ENCODE measurements at regions not wholly inside any gene's neighbourhood (a gene's known extent, or its start where the extent isn't known, plus 50 kb on each side); places are given as distances from the start of the nearest gene placed in this dataset.
"Not testable (repeated sequence)": the region's sequence is repeated elsewhere in the genome, so short reads cannot be mapped to it uniquely, and the experiment has no call there.

GRCh38 chr2:90289291-90289980, 1598.0 kb downstream of the RPIA start:
- not testable (repeated sequence) for H3K4me1 Mint-ChIP-seq (ENCODE audit: low read depth); DNase-seq; ATAC-seq; H3K27me3 Mint-ChIP-seq (ENCODE audit: low read depth); H3K4me3 Mint-ChIP-seq; H3K9me3 Mint-ChIP-seq; H3K36me3 Mint-ChIP-seq (ENCODE audit: insufficient read depth)

DNA sequence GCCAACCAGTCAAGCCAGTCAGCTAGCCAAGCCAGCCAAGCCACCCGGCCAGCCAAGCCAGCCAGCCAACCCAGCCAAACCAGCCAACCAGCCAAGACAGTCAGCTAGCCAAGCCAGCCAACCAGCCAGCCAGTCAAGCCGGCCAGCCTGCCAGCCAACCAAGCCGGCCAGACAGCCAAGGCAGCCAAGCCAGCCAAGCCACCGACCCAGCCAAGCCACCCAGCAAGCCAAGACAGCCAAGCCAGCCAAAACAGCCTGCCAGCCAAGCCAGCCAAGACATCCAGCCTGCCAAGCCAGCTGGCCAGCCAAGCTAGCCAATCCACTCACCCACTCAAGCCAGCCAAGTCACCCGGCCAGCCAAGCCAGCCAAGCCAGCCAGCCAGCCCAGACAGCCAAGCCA, 1599.2 kb downstream of the RPIA start:
- DNase-seq; H3K27me3 Mint-ChIP-seq (ENCODE audit: low read depth); H3K36me3 Mint-ChIP-seq (ENCODE audit: insufficient read depth); H3K4me1 Mint-ChIP-seq (ENCODE audit: low read depth); ATAC-seq; H3K4me3 Mint-ChIP-seq; H3K9me3 Mint-ChIP-seq: not testable (repeated sequence)

DNA sequence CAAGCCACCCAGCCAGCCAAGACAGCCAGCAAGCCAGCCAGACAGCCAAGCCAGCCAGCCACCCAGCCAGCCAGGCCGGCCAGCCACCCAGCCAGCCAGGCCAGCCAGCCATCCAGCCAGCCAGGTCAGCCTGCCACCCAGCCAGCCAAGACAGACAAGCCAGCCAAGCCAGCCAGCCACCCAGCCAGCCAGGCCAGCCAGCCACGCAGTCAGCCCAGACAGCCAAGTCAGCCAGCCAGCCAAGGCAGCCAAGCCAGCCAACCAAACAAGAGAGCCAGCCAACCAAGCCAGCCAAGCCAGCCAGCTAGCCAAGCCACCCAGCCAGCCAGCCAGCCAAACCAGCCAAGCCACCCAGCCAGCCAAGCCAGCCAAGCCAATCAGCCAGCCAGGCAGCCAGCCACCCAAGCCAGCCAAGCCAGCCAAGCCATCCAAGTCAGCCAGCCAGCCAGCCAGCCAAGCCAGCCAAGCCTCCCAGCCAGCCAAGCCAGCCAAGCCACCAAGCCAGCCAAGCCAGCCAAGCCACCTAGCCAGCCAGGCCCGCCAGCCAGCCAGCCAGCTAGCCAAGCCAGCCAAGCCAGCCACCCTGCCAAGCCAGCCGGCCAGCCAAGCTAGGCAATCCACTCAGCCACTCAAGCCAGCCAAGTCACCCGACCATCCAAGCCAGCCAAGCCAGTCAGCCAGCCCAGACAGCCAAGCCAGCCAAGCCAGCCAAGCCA, 1599.9 kb downstream of the RPIA start:
- not testable (repeated sequence) for H3K9me3 Mint-ChIP-seq; H3K4me3 Mint-ChIP-seq; ATAC-seq; H3K27me3 Mint-ChIP-seq (ENCODE audit: low read depth); H3K36me3 Mint-ChIP-seq (ENCODE audit: insufficient read depth); H3K4me1 Mint-ChIP-seq (ENCODE audit: low read depth); DNase-seq

- not testable (repeated sequence) for H3K27me3 Mint-ChIP-seq (ENCODE audit: low read depth); H3K4me3 Mint-ChIP-seq; H3K9me3 Mint-ChIP-seq; ATAC-seq; H3K36me3 Mint-ChIP-seq (ENCODE audit: insufficient read depth); H3K4me1 Mint-ChIP-seq (ENCODE audit: low read depth); DNase-seq
These were observed 1600.5 kb downstream of the RPIA start for GRCh38 chr2:90291934-90292333.

DNA sequence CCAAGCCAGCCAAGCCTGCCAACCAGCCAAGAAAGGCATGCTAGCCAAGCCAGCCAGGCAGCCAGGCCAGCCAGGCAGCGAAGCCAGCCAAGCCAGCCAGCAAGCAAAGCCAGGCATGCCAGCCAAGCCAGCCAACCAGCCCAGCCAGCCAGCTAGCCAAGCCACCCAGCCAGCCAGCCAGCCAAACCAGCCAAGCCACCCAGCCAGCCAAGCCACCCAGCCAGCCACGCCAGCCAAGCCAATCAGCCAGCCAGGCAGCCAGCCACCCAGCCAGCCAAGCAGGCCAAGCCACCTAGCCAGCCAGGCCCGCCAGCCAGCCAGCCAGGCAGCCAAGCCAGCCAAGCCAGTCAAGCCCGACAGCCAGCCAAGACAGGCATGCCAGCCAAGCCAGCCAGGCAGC, 1601.0 kb downstream of the RPIA start:
- not testable (repeated sequence) for H3K4me1 Mint-ChIP-seq (ENCODE audit: low read depth); H3K27me3 Mint-ChIP-seq (ENCODE audit: low read depth); H3K4me3 Mint-ChIP-seq; DNase-seq; H3K36me3 Mint-ChIP-seq (ENCODE audit: insufficient read depth); H3K9me3 Mint-ChIP-seq; ATAC-seq

- not testable (repeated sequence) for DNase-seq; H3K27me3 Mint-ChIP-seq (ENCODE audit: low read depth); H3K9me3 Mint-ChIP-seq; H3K4me3 Mint-ChIP-seq; H3K36me3 Mint-ChIP-seq (ENCODE audit: insufficient read depth); ATAC-seq; H3K4me1 Mint-ChIP-seq (ENCODE audit: low read depth)
These were observed 1601.8 kb downstream of the RPIA start for GRCh38 chr2:90293224-90293623.

DNA sequence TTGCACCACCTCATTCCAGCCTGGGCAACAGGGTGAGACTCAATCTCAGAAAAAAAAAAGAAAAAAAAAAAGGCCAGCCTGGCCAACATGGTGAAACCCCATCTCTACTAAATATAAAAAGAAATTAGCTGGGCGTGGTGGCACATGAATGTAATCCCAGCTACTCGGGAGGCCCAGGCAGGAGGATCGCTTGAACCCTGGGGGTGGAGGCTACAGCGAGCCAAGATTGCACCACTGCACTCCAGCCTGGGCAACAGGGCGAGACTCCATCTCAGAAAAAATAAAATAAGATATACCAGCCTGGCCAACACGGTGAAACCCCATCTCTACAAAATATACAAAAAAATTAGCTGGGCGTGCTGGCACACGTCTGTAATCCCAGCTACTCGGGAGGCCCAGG, 1602.3 kb downstream of the RPIA start:
- not testable (repeated sequence) for H3K27me3 Mint-ChIP-seq (ENCODE audit: low read depth); H3K9me3 Mint-ChIP-seq; H3K36me3 Mint-ChIP-seq (ENCODE audit: insufficient read depth); ATAC-seq; H3K4me3 Mint-ChIP-seq; H3K4me1 Mint-ChIP-seq (ENCODE audit: low read depth); DNase-seq

GRCh38 chr2:90295036-90295750, 1603.7 kb downstream of the RPIA start:
- ATAC-seq; DNase-seq; H3K4me1 Mint-ChIP-seq (ENCODE audit: low read depth); H3K9me3 Mint-ChIP-seq; H3K36me3 Mint-ChIP-seq (ENCODE audit: insufficient read depth); H3K27me3 Mint-ChIP-seq (ENCODE audit: low read depth); H3K4me3 Mint-ChIP-seq: not testable (repeated sequence)

DNA sequence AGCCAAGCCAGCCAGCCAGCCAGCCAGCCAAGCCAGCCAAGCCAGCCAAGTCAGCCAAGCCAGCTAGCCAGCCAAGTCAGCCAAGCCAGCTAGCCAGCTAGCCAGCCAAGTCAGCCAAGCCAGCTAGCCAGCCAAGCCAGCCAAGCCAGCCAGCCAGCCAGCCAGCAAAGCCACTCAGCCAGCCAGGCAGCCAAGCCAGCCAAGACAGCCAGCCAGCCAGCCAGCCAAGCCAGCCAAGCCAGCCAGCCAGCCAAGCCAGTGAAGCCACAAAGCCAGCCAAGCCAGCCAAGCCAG, 1605.0 kb downstream of the RPIA start:
- not testable (repeated sequence) for H3K4me1 Mint-ChIP-seq (ENCODE audit: low read depth); DNase-seq; H3K9me3 Mint-ChIP-seq; H3K36me3 Mint-ChIP-seq (ENCODE audit: insufficient read depth); H3K27me3 Mint-ChIP-seq (ENCODE audit: low read depth); ATAC-seq; H3K4me3 Mint-ChIP-seq

GRCh38 chr2:90297701-90298100, 1606.2 kb downstream of the RPIA start:
- not testable (repeated sequence) for H3K36me3 Mint-ChIP-seq (ENCODE audit: insufficient read depth); H3K4me3 Mint-ChIP-seq; H3K4me1 Mint-ChIP-seq (ENCODE audit: low read depth); H3K27me3 Mint-ChIP-seq (ENCODE audit: low read depth); DNase-seq; H3K9me3 Mint-ChIP-seq; ATAC-seq

- H3K4me3 Mint-ChIP-seq; H3K4me1 Mint-ChIP-seq (ENCODE audit: low read depth); H3K27me3 Mint-ChIP-seq (ENCODE audit: low read depth); H3K9me3 Mint-ChIP-seq; ATAC-seq; DNase-seq; H3K36me3 Mint-ChIP-seq (ENCODE audit: insufficient read depth): not testable (repeated sequence)
These were observed 1606.8 kb downstream of the RPIA start for GRCh38 chr2:90298126-90298755.

DNA sequence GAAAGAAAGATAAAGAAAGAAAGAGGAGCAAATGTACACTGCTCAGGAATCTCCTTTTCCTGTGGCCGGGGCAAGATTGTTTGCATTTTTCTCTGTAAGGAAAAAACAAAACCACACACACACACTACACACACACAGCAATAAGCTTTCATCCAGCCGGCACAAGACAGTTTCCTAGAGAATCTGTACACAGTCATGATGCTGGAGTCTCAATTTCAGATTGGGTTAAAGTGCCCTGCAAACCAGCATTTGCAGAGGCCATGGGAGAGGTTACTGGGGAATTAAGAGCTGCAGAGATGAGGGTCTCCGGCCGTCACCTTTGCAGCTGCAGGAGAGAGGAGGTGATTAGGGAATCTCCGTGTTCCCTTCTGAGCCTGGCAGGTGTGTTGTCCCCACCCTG, 1607.5 kb downstream of the RPIA start:
- not testable (repeated sequence) for H3K36me3 Mint-ChIP-seq (ENCODE audit: insufficient read depth); H3K9me3 Mint-ChIP-seq; H3K4me1 Mint-ChIP-seq (ENCODE audit: low read depth); DNase-seq; H3K27me3 Mint-ChIP-seq (ENCODE audit: low read depth); H3K4me3 Mint-ChIP-seq
- ATAC-seq = peak in 1 of 2 donors; percentile 14

DNA sequence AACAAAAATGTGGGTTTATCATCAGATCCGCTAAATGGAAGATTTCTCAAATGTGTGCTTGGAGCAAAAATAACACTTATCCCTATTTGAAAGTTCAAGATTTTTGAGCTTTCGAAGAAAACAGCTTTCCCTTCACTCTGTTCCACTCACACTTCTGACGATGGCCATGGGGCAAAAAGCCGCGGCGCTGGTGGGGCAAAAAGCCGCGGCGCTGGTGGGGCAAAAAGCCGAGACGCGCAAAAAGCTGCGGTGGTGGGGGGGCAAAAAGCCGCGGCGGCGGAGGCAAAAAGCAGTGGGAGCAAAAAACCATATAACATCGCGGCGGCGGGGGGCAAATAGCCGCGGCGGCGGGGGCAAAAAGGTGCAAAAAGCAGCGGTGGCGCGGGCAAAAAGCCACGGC, 1631.5 kb downstream of the RPIA start:
- H3K4me1 Mint-ChIP-seq (ENCODE audit: low read depth); ATAC-seq; H3K9me3 Mint-ChIP-seq; H3K36me3 Mint-ChIP-seq (ENCODE audit: insufficient read depth); DNase-seq: not testable (repeated sequence)
- peak overlapping the region; percentile 62 for H3K4me3 Mint-ChIP-seq
- H3K27me3 Mint-ChIP-seq (ENCODE audit: low read depth) = peaks cover 11% of the 10 kb centered on the region

- Mint-ChIP-seq H3K27me3 (ENCODE audit: low read depth) (peaks cover 11% of the 10 kb centered on the region), H3K4me3 (peak overlapping the region; percentile 63)
- DNase-seq; H3K4me1 Mint-ChIP-seq (ENCODE audit: low read depth); H3K9me3 Mint-ChIP-seq; ATAC-seq; H3K36me3 Mint-ChIP-seq (ENCODE audit: insufficient read depth): not testable (repeated sequence)
These were observed 1632.4 kb downstream of the RPIA start for GRCh38 chr2:90323612-90324558.
